ENCODE measurements at regions not wholly inside any gene's neighbourhood (a gene's known extent, or its start where the extent isn't known, plus 50 kb on each side); places are given as distances from the start of the nearest gene placed in this dataset.

DNA sequence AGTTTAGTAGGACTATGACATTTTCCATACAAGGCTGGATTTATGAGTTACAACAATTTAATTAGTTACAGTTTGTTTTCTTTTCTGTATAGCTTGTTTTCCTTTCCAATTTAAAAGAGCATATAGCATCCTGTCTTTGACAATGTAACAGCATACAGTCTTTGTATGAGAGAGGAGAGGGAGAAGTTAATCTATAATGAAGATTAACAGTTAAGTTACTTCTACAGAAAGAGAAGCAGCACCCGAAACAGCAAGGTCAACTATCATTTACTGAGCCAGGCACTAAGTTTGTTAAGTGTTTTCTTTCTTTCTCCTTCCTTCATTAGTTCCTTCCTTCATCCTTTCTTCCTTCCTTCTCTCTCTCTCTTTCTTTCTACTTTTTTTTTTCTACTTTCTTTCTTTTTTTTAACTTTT lies 52.3 kb upstream of the RAB4A start (continued):
- TF ChIP-seq, protein P1, sequence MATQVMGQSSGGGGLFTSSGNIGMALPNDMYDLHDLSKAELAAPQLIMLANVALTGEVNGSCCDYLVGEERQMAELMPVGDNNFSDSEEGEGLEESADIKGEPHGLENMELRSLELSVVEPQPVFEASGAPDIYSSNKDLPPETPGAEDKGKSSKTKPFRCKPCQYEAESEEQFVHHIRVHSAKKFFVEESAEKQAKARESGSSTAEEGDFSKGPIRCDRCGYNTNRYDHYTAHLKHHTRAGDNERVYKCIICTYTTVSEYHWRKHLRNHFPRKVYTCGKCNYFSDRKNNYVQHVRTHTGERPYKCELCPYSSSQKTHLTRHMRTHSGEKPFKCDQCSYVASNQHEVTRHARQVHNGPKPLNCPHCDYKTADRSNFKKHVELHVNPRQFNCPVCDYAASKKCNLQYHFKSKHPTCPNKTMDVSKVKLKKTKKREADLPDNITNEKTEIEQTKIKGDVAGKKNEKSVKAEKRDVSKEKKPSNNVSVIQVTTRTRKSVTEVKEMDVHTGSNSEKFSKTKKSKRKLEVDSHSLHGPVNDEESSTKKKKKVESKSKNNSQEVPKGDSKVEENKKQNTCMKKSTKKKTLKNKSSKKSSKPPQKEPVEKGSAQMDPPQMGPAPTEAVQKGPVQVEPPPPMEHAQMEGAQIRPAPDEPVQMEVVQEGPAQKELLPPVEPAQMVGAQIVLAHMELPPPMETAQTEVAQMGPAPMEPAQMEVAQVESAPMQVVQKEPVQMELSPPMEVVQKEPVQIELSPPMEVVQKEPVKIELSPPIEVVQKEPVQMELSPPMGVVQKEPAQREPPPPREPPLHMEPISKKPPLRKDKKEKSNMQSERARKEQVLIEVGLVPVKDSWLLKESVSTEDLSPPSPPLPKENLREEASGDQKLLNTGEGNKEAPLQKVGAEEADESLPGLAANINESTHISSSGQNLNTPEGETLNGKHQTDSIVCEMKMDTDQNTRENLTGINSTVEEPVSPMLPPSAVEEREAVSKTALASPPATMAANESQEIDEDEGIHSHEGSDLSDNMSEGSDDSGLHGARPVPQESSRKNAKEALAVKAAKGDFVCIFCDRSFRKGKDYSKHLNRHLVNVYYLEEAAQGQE (IDR thresholded peaks at IDR 0.05) = no peak
- no peak for TF ChIP-seq FOXA2 (IDR thresholded peaks at IDR 0.05)
- no peak for TF ChIP-seq HNF4A (conservative IDR thresholded peaks at IDR 0.05)
- TF ChIP-seq TAF1 (conservative IDR thresholded peaks at IDR 0.05) = no peak
- TF ChIP-seq HNF4G (IDR thresholded peaks at IDR 0.05) = no peak
- no peak for TF ChIP-seq YY1 (IDR thresholded peaks at IDR 0.05)

DNA sequence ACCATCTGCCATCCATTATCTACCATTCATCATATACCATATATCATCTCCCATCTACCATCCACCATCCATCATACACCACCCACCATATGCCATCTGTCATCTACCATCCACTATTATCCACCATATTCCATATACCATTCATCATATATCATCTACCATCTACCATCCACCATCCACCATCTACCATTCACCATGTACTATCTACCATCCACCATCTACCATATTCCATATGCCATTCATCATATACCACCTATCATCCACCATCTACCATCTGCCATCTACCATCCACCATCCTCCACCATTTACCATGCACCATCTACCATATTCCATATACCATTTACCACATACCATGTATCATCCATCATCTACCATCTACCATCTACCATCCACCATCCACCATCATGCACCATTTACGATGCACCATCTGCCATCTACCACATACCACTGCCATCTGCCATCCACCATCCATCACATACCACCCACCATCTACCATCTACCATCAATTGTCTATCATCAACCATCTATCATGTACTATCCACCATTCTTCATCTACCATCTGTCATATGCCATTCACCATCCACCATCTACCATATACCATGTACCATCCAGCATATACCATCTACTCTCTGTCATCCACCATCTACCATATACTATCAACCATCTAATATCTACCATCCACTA lies 50.6 kb upstream of the RAB4A start:
- TF ChIP-seq GABPA (IDR thresholded peaks at IDR 0.05 in 1 of 2, conservative IDR thresholded peaks at IDR 0.05 in 1 of 2) (no peak), RXRA (IDR thresholded peaks at IDR 0.05) (no peak), FOXA1 (IDR thresholded peaks at IDR 0.05) (no peak), RAD21 (IDR thresholded peaks at IDR 0.05) (no peak)
- TF ChIP-seq, protein P2, sequence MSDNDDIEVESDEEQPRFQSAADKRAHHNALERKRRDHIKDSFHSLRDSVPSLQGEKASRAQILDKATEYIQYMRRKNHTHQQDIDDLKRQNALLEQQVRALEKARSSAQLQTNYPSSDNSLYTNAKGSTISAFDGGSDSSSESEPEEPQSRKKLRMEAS (IDR thresholded peaks at IDR 0.05) = no peak
- no peak for DNase-seq (ENCODE audit: low spot score)
- Histone ChIP-seq H3K9ac (ENCODE audit: low read depth in 1 of 2, low read length in 2 of 2) (no peak overlapping the region), H3K27me3 (ENCODE audit: control insufficient read depth in 4 of 4, insufficient read depth in 4 of 4, low read length in 3 of 4) (no peaks in the 10 kb centered on the region), H3K36me3 (ENCODE audit: control insufficient read depth in 4 of 4, insufficient read depth in 3 of 4, low read depth in 1 of 4, low read length in 3 of 4) (no peaks in the 10 kb centered on the region), H3K27ac (ENCODE audit: low read depth in 1 of 2, low read length in 2 of 2) (peak overlapping the region; percentile 95), H3K4me3 (ENCODE audit: low read depth in 1 of 3, low read length in 3 of 3) (peak overlapping the region in 1 of 3 donors; percentile 24), H3K4me1 (ENCODE audit: control insufficient read depth in 4 of 4, insufficient read depth in 4 of 4, low read length in 3 of 4) (peaks cover 0 to 28% (median 5%) of the 10 kb centered on the region in 4 donors), H3K9me3 (ENCODE audit: control insufficient read depth in 4 of 4, low read length in 3 of 4) (no peaks in the 10 kb centered on the region)
- 95% methylated on average over 1 of the region's 1 CpG for WGBS

DNA sequence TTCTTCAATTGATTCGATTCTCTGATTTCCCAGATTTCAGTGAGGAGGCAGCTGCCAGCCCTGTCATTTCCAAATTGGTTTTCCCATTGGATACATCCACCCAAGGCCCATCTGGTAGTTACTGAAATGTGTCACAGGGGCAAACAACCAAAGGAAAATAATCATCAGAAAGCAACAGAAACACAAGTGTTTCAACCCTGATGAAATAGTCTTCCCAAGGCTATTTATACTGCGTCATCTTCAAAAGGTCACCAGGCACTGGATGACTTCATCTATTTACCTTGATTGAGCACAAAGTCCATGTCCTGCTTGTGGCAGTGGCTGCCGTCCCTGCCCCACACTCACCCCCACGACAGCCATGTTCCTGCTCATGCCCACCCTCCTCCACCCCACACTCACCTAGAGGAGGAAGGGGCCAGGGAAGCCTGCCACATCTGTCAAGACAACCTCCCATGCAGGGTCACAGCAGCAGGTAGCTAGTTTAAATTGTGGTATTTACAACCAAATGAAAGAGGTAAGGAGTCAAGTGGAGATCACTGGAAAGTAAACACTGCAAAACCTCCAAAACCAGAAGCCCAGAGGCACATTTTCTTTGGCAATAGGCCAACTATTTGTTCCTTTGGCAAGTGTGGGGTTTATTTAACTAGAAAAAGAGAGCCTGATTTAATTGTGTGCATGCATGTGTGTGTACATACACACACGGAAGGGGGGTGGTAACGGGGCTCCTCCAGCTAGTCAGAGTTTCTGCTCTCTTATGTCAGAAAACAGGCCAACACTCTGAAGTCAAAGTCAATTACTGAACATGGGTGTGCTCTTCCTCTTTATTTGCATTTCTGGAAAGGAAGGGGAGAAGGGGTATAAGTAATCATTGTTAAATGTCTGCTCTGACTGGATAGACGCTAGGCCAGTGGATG lies 49.5 kb upstream of the RAB4A start:
- no peaks in the 10 kb centered on the region for H3K36me3 ChIP-seq (ENCODE audit: control insufficient read depth in 4 of 4, insufficient read depth in 3 of 4, low read depth in 1 of 4, low read length in 3 of 4)
- peak overlapping the region; percentile 95 for H3K27ac ChIP-seq (ENCODE audit: low read depth in 1 of 2, low read length in 2 of 2)
- H3K4me3 ChIP-seq (ENCODE audit: low read depth in 1 of 3, low read length in 3 of 3) = no peak overlapping the region
- H3K9ac ChIP-seq (ENCODE audit: low read depth in 1 of 2, low read length in 2 of 2) = peak overlapping the region in 1 of 2 donors; percentile 60
- DNase-seq (ENCODE audit: low spot score) = peak; percentile 60
- H3K9me3 ChIP-seq (ENCODE audit: control insufficient read depth in 4 of 4, low read length in 3 of 4) = no peaks in the 10 kb centered on the region
- WGBS = 24% methylated on average over 7 of the region's 7 CpGs
- no peaks in the 10 kb centered on the region for H3K27me3 ChIP-seq (ENCODE audit: control insufficient read depth in 4 of 4, insufficient read depth in 4 of 4, low read length in 3 of 4)
- H3K4me1 ChIP-seq (ENCODE audit: control insufficient read depth in 4 of 4, insufficient read depth in 4 of 4, low read length in 3 of 4) = peaks cover 0 to 31% (median 7%) of the 10 kb centered on the region in 4 donors
- TF ChIP-seq YY1 (IDR thresholded peaks at IDR 0.05) (peak; percentile 95), JUND (IDR thresholded peaks at IDR 0.05) (peak; percentile 98 to 99), SP1 (IDR thresholded peaks at IDR 0.05) (peak; percentile 100), NR2F2 (IDR thresholded peaks at IDR 0.05) (peak; percentile 57), FOXA2 (IDR thresholded peaks at IDR 0.05) (peak; percentile 86), FOXA1 (IDR thresholded peaks at IDR 0.05) (peak; percentile 79), TAF1 (conservative IDR thresholded peaks at IDR 0.05) (peak; percentile 59)
- TF ChIP-seq, protein P3, sequence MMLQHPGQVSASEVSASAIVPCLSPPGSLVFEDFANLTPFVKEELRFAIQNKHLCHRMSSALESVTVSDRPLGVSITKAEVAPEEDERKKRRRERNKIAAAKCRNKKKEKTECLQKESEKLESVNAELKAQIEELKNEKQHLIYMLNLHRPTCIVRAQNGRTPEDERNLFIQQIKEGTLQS (IDR thresholded peaks at IDR 0.05) = peak; percentile 98
- TF ChIP-seq, protein P1 (IDR thresholded peaks at IDR 0.05) = no peak
- TF ChIP-seq, protein P4, sequence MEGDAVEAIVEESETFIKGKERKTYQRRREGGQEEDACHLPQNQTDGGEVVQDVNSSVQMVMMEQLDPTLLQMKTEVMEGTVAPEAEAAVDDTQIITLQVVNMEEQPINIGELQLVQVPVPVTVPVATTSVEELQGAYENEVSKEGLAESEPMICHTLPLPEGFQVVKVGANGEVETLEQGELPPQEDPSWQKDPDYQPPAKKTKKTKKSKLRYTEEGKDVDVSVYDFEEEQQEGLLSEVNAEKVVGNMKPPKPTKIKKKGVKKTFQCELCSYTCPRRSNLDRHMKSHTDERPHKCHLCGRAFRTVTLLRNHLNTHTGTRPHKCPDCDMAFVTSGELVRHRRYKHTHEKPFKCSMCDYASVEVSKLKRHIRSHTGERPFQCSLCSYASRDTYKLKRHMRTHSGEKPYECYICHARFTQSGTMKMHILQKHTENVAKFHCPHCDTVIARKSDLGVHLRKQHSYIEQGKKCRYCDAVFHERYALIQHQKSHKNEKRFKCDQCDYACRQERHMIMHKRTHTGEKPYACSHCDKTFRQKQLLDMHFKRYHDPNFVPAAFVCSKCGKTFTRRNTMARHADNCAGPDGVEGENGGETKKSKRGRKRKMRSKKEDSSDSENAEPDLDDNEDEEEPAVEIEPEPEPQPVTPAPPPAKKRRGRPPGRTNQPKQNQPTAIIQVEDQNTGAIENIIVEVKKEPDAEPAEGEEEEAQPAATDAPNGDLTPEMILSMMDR (IDR thresholded peaks at IDR 0.05; ENCODE audit: low read depth, low read length, missing input control) = no peak

Data from liver (tissue), 8 donors.